Astrocyte (in vitro differentiated cells and primary cell): ENCODE measurements at regions not wholly inside any gene's neighbourhood (a gene's known extent, or its start where the extent isn't known, plus 50 kb on each side); places are given as distances from the start of the nearest gene placed in this dataset.

Experiments
- DNase-seq: peaks from one replicate; pipeline ENCODE4 v3.0.0-alpha.2; 2010; ENCODE audit warnings: low read depth
- FAIRE-seq: peaks from 2 replicates; lab custom pipeline; 2011; peaks lifted over from hg19 to GRCh38; lab: Jason Lieb, UNC
- H2AFZ ChIP-seq: 2 replicates; pipeline ENCODE4 v1.6.0; 2012; ENCODE audit warnings: low read depth, low read length, inconsistent platforms
- H3K27ac ChIP-seq: 2 replicates; pipeline ENCODE4 v1.5.1; 2011; ENCODE audit warnings: low read depth, low read length, inconsistent platforms
- H3K27me3 ChIP-seq: 2 replicates; pipeline ENCODE4 v1.6.0; 2011; ENCODE audit warnings: low read length, inconsistent platforms; ENCODE audit not compliant: insufficient read depth
- H3K36me3 ChIP-seq: 2 replicates; pipeline ENCODE4 v1.5.1; 2011; ENCODE audit warnings: low read length, inconsistent platforms; ENCODE audit not compliant: insufficient read depth
- H3K4me1 ChIP-seq: 2 replicates; pipeline ENCODE4 v1.5.1; 2011; ENCODE audit warnings: low read length, inconsistent platforms; ENCODE audit not compliant: insufficient read depth
- H3K4me2 ChIP-seq: 2 replicates; pipeline ENCODE4 v1.6.0; 2012; ENCODE audit warnings: low read length, inconsistent platforms
- H3K4me3 ChIP-seq: 2 replicates; pipeline ENCODE4 v1.5.1; 2011; ENCODE audit warnings: low read depth, mild to moderate bottlenecking, low read length, inconsistent platforms; ENCODE audit not compliant: insufficient read depth
- H3K79me2 ChIP-seq: 2 replicates; pipeline ENCODE4 v1.6.0; 2012; ENCODE audit warnings: mild to moderate bottlenecking, low read length, inconsistent platforms; ENCODE audit not compliant: insufficient read depth
- H3K9ac ChIP-seq: 2 replicates; pipeline ENCODE4 v1.6.0; 2012; ENCODE audit warnings: mild to moderate bottlenecking, low read length, inconsistent platforms
- H3K9me3 ChIP-seq: 2 replicates; pipeline ENCODE4 v1.5.1; 2012; ENCODE audit warnings: low read depth, mild to moderate bottlenecking, low read length, inconsistent platforms; ENCODE audit not compliant: insufficient read depth
- H4K20me1 ChIP-seq: 2 replicates; pipeline ENCODE4 v1.6.0; 2012; ENCODE audit warnings: low read length, inconsistent platforms; ENCODE audit not compliant: insufficient read depth
- H3K27ac Mint-ChIP-seq: one replicate; pipeline ENCODE4 v1.8.0; 2021; ENCODE audit warnings: mild to moderate bottlenecking, mixed read lengths; ENCODE audit not compliant: unreplicated experiment
- H3K27me3 Mint-ChIP-seq: one replicate; pipeline ENCODE4 v1.8.0; 2021; ENCODE audit warnings: low read depth, mixed read lengths; ENCODE audit not compliant: unreplicated experiment
- H3K36me3 Mint-ChIP-seq: one replicate; pipeline ENCODE4 v1.8.0; 2021; ENCODE audit warnings: low read depth, mixed read lengths; ENCODE audit not compliant: unreplicated experiment
- H3K4me1 Mint-ChIP-seq: one replicate; pipeline ENCODE4 v1.8.0; 2021; ENCODE audit warnings: low read depth, mixed read lengths; ENCODE audit not compliant: unreplicated experiment
- H3K4me3 Mint-ChIP-seq: one replicate; pipeline ENCODE4 v1.8.0; 2021; ENCODE audit warnings: mild to moderate bottlenecking, moderate library complexity, mixed read lengths; ENCODE audit not compliant: unreplicated experiment
- H3K9me3 Mint-ChIP-seq: one replicate; pipeline ENCODE4 v1.8.0; 2021; ENCODE audit warnings: mild to moderate bottlenecking, mixed read lengths; ENCODE audit not compliant: unreplicated experiment
- EZH2 ChIP-seq: IDR thresholded peaks from 2 replicates; pipeline ENCODE4 v1.6.1; 2012; ENCODE audit warnings: mild to moderate bottlenecking, low read length, inconsistent platforms; ENCODE audit not compliant: insufficient read depth
- TF ChIP-seq, protein P1 (sequence below): IDR thresholded peaks from 2 replicates; pipeline ENCODE4 v1.5.1; 2011; ENCODE audit warnings: low read depth, mild to moderate bottlenecking, inconsistent platforms, low read length, moderate library complexity; ENCODE audit not compliant: insufficient read depth

DNA sequence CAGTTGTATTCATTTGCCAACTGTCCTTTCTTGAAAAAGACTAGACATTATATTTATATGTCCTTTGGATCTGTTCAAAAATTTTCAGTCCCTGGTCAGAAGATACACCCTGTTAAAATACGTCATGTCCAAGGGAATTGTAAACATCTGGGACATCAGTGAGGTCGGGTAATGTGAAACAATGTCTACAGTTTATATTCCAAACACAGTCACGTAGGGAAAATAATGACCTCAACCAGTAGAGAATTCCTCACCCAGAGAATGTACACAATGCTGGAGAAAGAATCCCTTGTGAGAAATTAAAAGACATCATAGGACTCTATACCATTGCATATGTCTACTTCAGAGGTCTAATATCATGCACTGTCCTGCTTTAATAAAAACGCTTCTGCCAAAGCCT lies 888.0 kb upstream of the CHAC2 start:
- Histone ChIP-seq H3K9ac (no peak overlapping the region), H2AFZ (no peak overlapping the region), H3K4me2 (no peak overlapping the region), H3K27me3 (no peaks in the 10 kb centered on the region), H3K27ac (no peak overlapping the region), H3K4me3 (no peak overlapping the region), H3K36me3 (no peaks in the 10 kb centered on the region), H4K20me1 (no peaks in the 10 kb centered on the region), H3K9me3 (no peaks in the 10 kb centered on the region), H3K79me2 (no peaks in the 10 kb centered on the region), H3K4me1 (no peaks in the 10 kb centered on the region)
- FAIRE-seq, result no peak
- no peak for DNase-seq
- peaks cover 3% of the 10 kb centered on the region for H3K27me3 Mint-ChIP-seq
- peaks cover 5% of the 10 kb centered on the region for H3K4me1 Mint-ChIP-seq
- H3K36me3 Mint-ChIP-seq, result no peaks in the 10 kb centered on the region
- H3K27ac Mint-ChIP-seq, result no peak overlapping the region
- TF ChIP-seq, protein P1, sequence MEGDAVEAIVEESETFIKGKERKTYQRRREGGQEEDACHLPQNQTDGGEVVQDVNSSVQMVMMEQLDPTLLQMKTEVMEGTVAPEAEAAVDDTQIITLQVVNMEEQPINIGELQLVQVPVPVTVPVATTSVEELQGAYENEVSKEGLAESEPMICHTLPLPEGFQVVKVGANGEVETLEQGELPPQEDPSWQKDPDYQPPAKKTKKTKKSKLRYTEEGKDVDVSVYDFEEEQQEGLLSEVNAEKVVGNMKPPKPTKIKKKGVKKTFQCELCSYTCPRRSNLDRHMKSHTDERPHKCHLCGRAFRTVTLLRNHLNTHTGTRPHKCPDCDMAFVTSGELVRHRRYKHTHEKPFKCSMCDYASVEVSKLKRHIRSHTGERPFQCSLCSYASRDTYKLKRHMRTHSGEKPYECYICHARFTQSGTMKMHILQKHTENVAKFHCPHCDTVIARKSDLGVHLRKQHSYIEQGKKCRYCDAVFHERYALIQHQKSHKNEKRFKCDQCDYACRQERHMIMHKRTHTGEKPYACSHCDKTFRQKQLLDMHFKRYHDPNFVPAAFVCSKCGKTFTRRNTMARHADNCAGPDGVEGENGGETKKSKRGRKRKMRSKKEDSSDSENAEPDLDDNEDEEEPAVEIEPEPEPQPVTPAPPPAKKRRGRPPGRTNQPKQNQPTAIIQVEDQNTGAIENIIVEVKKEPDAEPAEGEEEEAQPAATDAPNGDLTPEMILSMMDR, result no peak
- no peak for TF ChIP-seq EZH2
- no peak overlapping the region for H3K4me3 Mint-ChIP-seq
- no peaks in the 10 kb centered on the region for H3K9me3 Mint-ChIP-seq

DNA sequence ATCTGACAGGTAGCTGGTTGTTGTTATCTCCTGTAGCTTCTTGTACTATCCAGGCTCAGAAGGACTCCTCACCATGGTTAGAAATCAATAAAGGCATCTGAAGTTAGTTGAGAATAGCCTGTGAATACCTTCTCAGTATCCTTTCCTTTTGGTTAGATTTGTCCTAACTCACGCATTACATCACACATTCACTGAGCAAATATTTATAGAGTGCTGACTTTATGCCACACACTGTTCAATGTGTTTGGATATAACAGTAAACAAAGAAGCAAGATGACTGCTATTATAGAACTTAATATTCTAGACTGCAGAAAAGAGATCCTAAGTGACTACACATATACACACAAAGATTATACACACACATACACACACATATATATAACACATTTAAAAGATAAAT lies 889.9 kb upstream of the CHAC2 start:
- no peaks in the 10 kb centered on the region for H3K4me1 ChIP-seq
- no peaks in the 10 kb centered on the region for H3K36me3 Mint-ChIP-seq
- H3K27me3 ChIP-seq, result no peaks in the 10 kb centered on the region
- H3K9me3 ChIP-seq, result no peaks in the 10 kb centered on the region
- DNase-seq (no peak), FAIRE-seq (no peak)
- peaks cover 5% of the 10 kb centered on the region for H3K4me1 Mint-ChIP-seq
- TF ChIP-seq, protein P1, result no peak
- TF ChIP-seq EZH2, result no peak
- no peak overlapping the region for H3K4me3 Mint-ChIP-seq
- no peak overlapping the region for H3K27ac ChIP-seq
- H3K27me3 Mint-ChIP-seq, result peaks cover 3% of the 10 kb centered on the region
- no peak overlapping the region for H3K27ac Mint-ChIP-seq
- H2AFZ ChIP-seq, result no peak overlapping the region
- H3K4me3 ChIP-seq, result no peak overlapping the region
- no peaks in the 10 kb centered on the region for H3K36me3 ChIP-seq
- H3K9ac ChIP-seq, result no peak overlapping the region
- no peaks in the 10 kb centered on the region for H3K9me3 Mint-ChIP-seq
- no peaks in the 10 kb centered on the region for H3K79me2 ChIP-seq
- H4K20me1 ChIP-seq, result no peaks in the 10 kb centered on the region
- no peak overlapping the region for H3K4me2 ChIP-seq

DNA sequence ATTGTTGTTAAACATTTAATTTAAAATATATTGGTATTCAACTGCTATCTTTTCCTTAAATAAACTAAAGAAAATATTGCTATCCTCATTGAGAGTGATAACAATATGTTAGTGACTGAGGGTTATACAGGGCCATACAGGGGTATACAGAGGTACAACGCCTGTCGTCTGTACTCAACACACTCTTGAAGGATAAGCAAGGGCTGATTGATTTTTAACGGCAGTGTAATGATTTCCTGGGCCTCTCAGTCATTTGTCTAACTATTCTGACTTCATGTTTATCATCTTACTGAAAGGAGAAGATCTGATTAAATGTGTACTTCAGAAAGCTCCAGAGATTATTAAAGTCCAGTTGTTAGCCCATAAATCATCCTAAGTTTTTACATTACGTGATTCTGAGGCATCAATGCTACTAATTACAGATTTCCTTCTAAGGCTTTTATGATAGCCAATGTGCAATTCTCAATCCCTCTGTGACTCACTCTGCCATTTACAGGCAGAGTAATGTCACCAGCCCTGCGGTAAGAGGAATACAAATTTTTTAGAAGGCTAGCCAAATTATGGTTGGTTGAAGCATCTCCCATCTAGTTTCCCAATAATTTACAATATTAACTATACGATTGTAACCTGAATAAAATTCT lies 893.0 kb upstream of the CHAC2 start:
- no peaks in the 10 kb centered on the region for H3K36me3 Mint-ChIP-seq
- H3K9me3 ChIP-seq, result no peaks in the 10 kb centered on the region
- H3K27ac ChIP-seq, result no peak overlapping the region
- H3K79me2 ChIP-seq, result no peaks in the 10 kb centered on the region
- no peak overlapping the region for H3K4me3 Mint-ChIP-seq
- H2AFZ ChIP-seq, result no peak overlapping the region
- H3K9me3 Mint-ChIP-seq, result no peaks in the 10 kb centered on the region
- no peak overlapping the region for H3K27ac Mint-ChIP-seq
- no peaks in the 10 kb centered on the region for H3K4me1 Mint-ChIP-seq
- H4K20me1 ChIP-seq, result no peaks in the 10 kb centered on the region
- FAIRE-seq (no peak), DNase-seq (peak; percentile 41)
- no peaks in the 10 kb centered on the region for H3K27me3 ChIP-seq
- H3K4me1 ChIP-seq, result no peaks in the 10 kb centered on the region
- no peak overlapping the region for H3K4me2 ChIP-seq
- H3K9ac ChIP-seq, result no peak overlapping the region
- no peak for TF ChIP-seq EZH2
- TF ChIP-seq, protein P1, result no peak
- no peaks in the 10 kb centered on the region for H3K36me3 ChIP-seq
- peaks cover 3% of the 10 kb centered on the region for H3K27me3 Mint-ChIP-seq
- no peak overlapping the region for H3K4me3 ChIP-seq
